Keratinocyte (primary cell): ENCODE measurements at regions not wholly inside any gene's neighbourhood (a gene's known extent, or its start where the extent isn't known, plus 50 kb on each side); places are given as distances from the start of the nearest gene placed in this dataset.

Experiments
- EZH2 ChIP-seq: IDR thresholded peaks from one replicate; pipeline ENCODE4 v1.6.1; 2012; ENCODE audit warnings: inconsistent platforms, mild to moderate bottlenecking, low read length, moderate library complexity
- TF ChIP-seq, protein P1 (sequence below), 3 experiments: IDR thresholded peaks in 1 of 3; conservative IDR thresholded peaks in 1 of 3; optimal IDR thresholded peaks in 1 of 3; 2 replicates in 2 of 3; 3 replicates in 1 of 3; pipeline versions ENCODE3 to v1.5.1; 2011; ENCODE audit warnings: low read length in 3 of 3, mild to moderate bottlenecking in 3 of 3, moderate library complexity in 2 of 3, control low read depth in 1 of 3, inconsistent platforms in 1 of 3; ENCODE audit not compliant: insufficient read depth in 2 of 3; ENCODE audit errors: extremely low read depth in 1 of 3

DNA sequence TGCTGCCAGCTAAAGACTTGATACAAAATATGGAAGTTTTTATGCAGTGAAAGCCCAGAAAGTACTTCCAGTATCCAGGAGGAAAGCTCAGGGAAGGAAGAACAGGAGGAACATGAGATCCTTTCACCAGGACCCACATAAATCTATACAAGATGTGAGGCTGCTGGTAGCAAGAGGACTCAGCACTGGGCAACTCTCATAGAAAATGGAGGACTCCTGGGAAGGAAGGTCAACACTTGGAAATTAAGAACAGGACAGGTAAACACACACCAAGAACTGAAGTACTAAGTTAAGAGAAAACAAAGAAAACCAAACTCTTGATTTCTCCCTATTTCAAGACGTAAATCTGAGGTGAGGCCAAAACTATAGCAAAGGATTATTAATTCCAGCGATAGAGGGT lies 220.5 kb upstream of the HSF2 start:
- TF ChIP-seq, protein P1, sequence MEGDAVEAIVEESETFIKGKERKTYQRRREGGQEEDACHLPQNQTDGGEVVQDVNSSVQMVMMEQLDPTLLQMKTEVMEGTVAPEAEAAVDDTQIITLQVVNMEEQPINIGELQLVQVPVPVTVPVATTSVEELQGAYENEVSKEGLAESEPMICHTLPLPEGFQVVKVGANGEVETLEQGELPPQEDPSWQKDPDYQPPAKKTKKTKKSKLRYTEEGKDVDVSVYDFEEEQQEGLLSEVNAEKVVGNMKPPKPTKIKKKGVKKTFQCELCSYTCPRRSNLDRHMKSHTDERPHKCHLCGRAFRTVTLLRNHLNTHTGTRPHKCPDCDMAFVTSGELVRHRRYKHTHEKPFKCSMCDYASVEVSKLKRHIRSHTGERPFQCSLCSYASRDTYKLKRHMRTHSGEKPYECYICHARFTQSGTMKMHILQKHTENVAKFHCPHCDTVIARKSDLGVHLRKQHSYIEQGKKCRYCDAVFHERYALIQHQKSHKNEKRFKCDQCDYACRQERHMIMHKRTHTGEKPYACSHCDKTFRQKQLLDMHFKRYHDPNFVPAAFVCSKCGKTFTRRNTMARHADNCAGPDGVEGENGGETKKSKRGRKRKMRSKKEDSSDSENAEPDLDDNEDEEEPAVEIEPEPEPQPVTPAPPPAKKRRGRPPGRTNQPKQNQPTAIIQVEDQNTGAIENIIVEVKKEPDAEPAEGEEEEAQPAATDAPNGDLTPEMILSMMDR (optimal IDR thresholded peaks at IDR 0.05 in 1 of 3, IDR thresholded peaks at IDR 0.05 in 1 of 3, conservative IDR thresholded peaks at IDR 0.05 in 1 of 3; ENCODE audit: extremely low read depth in 1 of 3, insufficient read depth in 2 of 3, low read length in 3 of 3): no peak
- no peak for TF ChIP-seq EZH2
